Endothelial cell of umbilical vein (primary cell): ENCODE measurements at regions not wholly inside any gene's neighbourhood (a gene's known extent, or its start where the extent isn't known, plus 50 kb on each side); places are given as distances from the start of the nearest gene placed in this dataset.

Experiments used
- BruUV-seq: library from RNA; stranded (reverse); fragments of 400-500 nt; replicated peaks from 2 replicates; lab custom pipeline; 2021; lab: Mats Ljungman, UMichigan
- CTCF ChIA-PET: fragments of 300-600, 350-600 bp; sonication (Branson Sonifier 250); formaldehyde crosslinking; loops from one replicate; lab custom pipeline; 2021; ENCODE audit warnings: antibody characterized with exemption, inconsistent platforms; lab: Charles Lee
- POLR2A ChIA-PET: fragments of 300-600, 350-600 bp; sonication (Branson Sonifier 250); formaldehyde crosslinking; loops from one replicate; lab custom pipeline; 2021; ENCODE audit warnings: antibody characterized with exemption, inconsistent platforms; lab: Charles Lee
- DNase-seq: peaks from one replicate; pipeline ENCODE4 v3.0.0-alpha.2; 2011; ENCODE audit warnings: low read depth, low spot score
- FAIRE-seq: peaks from 2 replicates; lab custom pipeline; 2011; peaks lifted over from hg19 to GRCh38; lab: Jason Lieb, UNC
- H2AFZ ChIP-seq: 2 replicates; pipeline ENCODE4 v1.6.0; 2012; ENCODE audit warnings: low read depth, low read length, control low read depth, inconsistent platforms
- H3K27ac ChIP-seq: 2 replicates; pipeline ENCODE4 v1.5.1; 2011; ENCODE audit warnings: low read depth, mild to moderate bottlenecking, control low read depth, low read length, moderate library complexity; ENCODE audit not compliant: insufficient read depth
- H3K27me3 ChIP-seq, 2 experiments: 2 replicates each; pipeline versions ENCODE4 v1.6.0 to v1.6.1; 2011; ENCODE audit warnings: low read length in 2 of 2, mixed read lengths in 1 of 2; ENCODE audit not compliant: control insufficient read depth in 2 of 2, insufficient read depth in 2 of 2
- H3K36me3 ChIP-seq, 2 experiments: 2 replicates in 1 of 2; 3 replicates in 1 of 2; pipeline ENCODE4 v1.5.1; 2011; ENCODE audit warnings: low read length in 2 of 2, mild to moderate bottlenecking in 1 of 2, moderate library complexity in 1 of 2; ENCODE audit not compliant: control insufficient read depth in 2 of 2, insufficient read depth in 2 of 2; ENCODE audit errors: extremely low read depth in 1 of 2
- H3K4me1 ChIP-seq: 3 replicates; pipeline ENCODE4 v1.5.1; 2011; ENCODE audit warnings: mild to moderate bottlenecking, low read length; ENCODE audit not compliant: control insufficient read depth, insufficient read depth; ENCODE audit errors: extremely low read depth
- H3K4me2 ChIP-seq: 2 replicates; pipeline ENCODE4 v1.6.1; 2011; ENCODE audit warnings: low read length, control low read depth, mixed read lengths; ENCODE audit not compliant: insufficient read depth
- H3K4me3 ChIP-seq, 3 experiments: fragments of 200-600 bp in 1 of 3; sonication (generic), shearing (Covaris generic) in 1 of 3; replicated peaks in 1 of 3; 2 replicates each; pipeline ENCODE4 v1.5.1; 2011 to 2016; ENCODE audit warnings: control low read depth in 3 of 3, low read length in 3 of 3, mild to moderate bottlenecking in 2 of 3, inconsistent platforms in 1 of 3, low read depth in 1 of 3, moderate library complexity in 1 of 3; ENCODE audit not compliant: insufficient read depth in 1 of 3
- H3K79me2 ChIP-seq: 2 replicates; pipeline ENCODE4 v1.6.0; 2012; ENCODE audit warnings: low read length, inconsistent platforms; ENCODE audit not compliant: control insufficient read depth, insufficient read depth
- H3K9ac ChIP-seq: replicated peaks from 2 replicates; pipeline ENCODE3; 2011; ENCODE audit warnings: low read length, control low read depth; ENCODE audit not compliant: insufficient read depth; ENCODE audit errors: extremely low read depth
- H3K9me1 ChIP-seq: replicated peaks from 3 replicates; pipeline ENCODE4 v1.6.0; 2011; ENCODE audit warnings: mild to moderate bottlenecking, low read length; ENCODE audit not compliant: control insufficient read depth, insufficient read depth; ENCODE audit errors: extremely low read depth
- H3K9me3 ChIP-seq: replicated peaks from 2 replicates; pipeline ENCODE4 v1.5.1; 2012; ENCODE audit warnings: low read length, inconsistent platforms; ENCODE audit not compliant: control insufficient read depth, insufficient read depth
- H4K20me1 ChIP-seq: replicated peaks from 2 replicates; pipeline ENCODE3; 2011; ENCODE audit warnings: mild to moderate bottlenecking, low read length; ENCODE audit not compliant: control insufficient read depth, insufficient read depth; ENCODE audit errors: extremely low read depth
- EZH2 ChIP-seq: IDR thresholded peaks from 2 replicates; pipeline ENCODE4 v1.6.1; 2012; ENCODE audit warnings: borderline replicate concordance, low read depth, mild to moderate bottlenecking, moderate library complexity, low read length, inconsistent platforms; ENCODE audit not compliant: severe bottlenecking
- FOS ChIP-seq: IDR thresholded peaks from 2 replicates; pipeline ENCODE4 v1.6.1; 2011; ENCODE audit warnings: mild to moderate bottlenecking, low read length, moderate library complexity, borderline replicate concordance; ENCODE audit not compliant: insufficient read depth
- GATA2 ChIP-seq: IDR thresholded peaks from 2 replicates; pipeline ENCODE4 v1.7.0; 2011; ENCODE audit warnings: low read depth, mild to moderate bottlenecking, moderate library complexity, mixed read lengths, low read length; ENCODE audit not compliant: insufficient read length, insufficient read depth
- JUN ChIP-seq: IDR thresholded peaks from 2 replicates; pipeline ENCODE4 v1.6.1; 2011; ENCODE audit warnings: borderline replicate concordance, low read depth; ENCODE audit not compliant: insufficient read length, insufficient read depth
- MYC ChIP-seq: IDR thresholded peaks from one replicate; pipeline ENCODE4 v1.6.1; 2011; ENCODE audit warnings: mild to moderate bottlenecking, low read depth, low read length
- POLR2A ChIP-seq: IDR thresholded peaks from 2 replicates; pipeline ENCODE4 v1.6.1; 2012; ENCODE audit warnings: low read depth, mild to moderate bottlenecking, control low read depth, low read length
- POLR2AphosphoS5 ChIP-seq: IDR thresholded peaks from 2 replicates; pipeline ENCODE4 v1.6.1; 2012; ENCODE audit warnings: low read depth, mild to moderate bottlenecking, control low read depth, low read length, moderate library complexity; ENCODE audit not compliant: insufficient read depth
- dilution Hi-C: fragments of 300-500 bp; cut with MboI; formaldehyde crosslinking; loops from one replicate; pipeline ENCODE4 v1.15.0; 2019; ENCODE audit warnings: low sequenced_read_pairs; ENCODE audit not compliant: extremely low pct_ligation_motif_present
- intact Hi-C: fragments of 100-400 bp; cut with micrococcal nuclease; formaldehyde crosslinking; loops from one replicate; pipeline ENCODE4 v1.10.0; 2022
- TF ChIP-seq, protein P1 (sequence below): IDR thresholded peaks from 2 replicates; pipeline ENCODE4 v1.6.1; 2011; ENCODE audit not compliant: insufficient read depth, insufficient read length
- TF ChIP-seq, protein P2 (sequence below), 2 donors: IDR thresholded peaks; 1 replicate in 1 of 2; 2 replicates in 1 of 2; pipeline ENCODE4 v1.5.1; 2011; ENCODE audit warnings: low read length in 2 of 2, mild to moderate bottlenecking in 2 of 2, moderate library complexity in 2 of 2, control low read depth in 1 of 2, inconsistent platforms in 1 of 2, low read depth in 1 of 2; ENCODE audit not compliant: insufficient read depth in 1 of 2; ENCODE audit errors: extremely low read depth in 1 of 2

DNA sequence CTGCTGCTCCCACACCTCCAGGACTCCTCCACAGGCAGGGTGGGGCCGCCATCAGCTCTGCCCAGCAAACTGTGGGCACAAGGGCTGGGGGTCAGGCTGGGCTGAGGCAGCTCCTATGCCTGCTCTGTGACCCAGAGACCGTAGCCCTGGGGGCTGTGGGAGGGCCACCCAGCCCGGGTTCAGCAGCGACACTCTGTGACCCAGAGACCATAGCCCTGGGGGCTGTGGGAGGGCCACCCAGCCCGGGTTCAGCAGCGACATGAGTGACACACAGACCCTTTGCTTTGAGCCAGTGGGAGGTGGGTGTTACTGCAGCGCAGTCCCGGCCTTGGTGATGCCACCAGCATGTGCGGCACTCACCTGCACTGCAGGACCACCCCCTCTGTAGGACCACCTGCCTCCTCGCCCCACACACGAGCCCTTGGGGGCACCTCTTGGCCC lies 118.9 kb upstream of the LPCAT1 start:
- DNase-seq: no peak
- H3K4me2 ChIP-seq: no peak overlapping the region
- peaks cover 11 to 12% of the 10 kb centered on the region in 2 experiments for H3K27me3 ChIP-seq
- no peak overlapping the region for H3K27ac ChIP-seq
- no peaks in the 10 kb centered on the region for H3K79me2 ChIP-seq
- H3K9ac ChIP-seq: no peak overlapping the region
- no TSS peak for BruUV-seq
- no peak for FAIRE-seq
- H4K20me1 ChIP-seq: no peaks in the 10 kb centered on the region
- no peak overlapping the region for H3K4me3 ChIP-seq
- dilution Hi-C loops: no loop called here
- H3K9me3 ChIP-seq: no peaks in the 10 kb centered on the region
- no peaks in the 10 kb centered on the region for H3K9me1 ChIP-seq
- H3K36me3 ChIP-seq: no peaks in the 10 kb centered on the region
- no peaks in the 10 kb centered on the region for H3K4me1 ChIP-seq
- TF ChIP-seq GATA2 (no peak), JUN (no peak), POLR2AphosphoS5 (no peak), EZH2 (no peak), FOS (no peak), MYC (no peak), POLR2A (no peak)
- TF ChIP-seq, protein P1, sequence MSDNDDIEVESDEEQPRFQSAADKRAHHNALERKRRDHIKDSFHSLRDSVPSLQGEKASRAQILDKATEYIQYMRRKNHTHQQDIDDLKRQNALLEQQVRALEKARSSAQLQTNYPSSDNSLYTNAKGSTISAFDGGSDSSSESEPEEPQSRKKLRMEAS: no peak
- TF ChIP-seq, protein P2, sequence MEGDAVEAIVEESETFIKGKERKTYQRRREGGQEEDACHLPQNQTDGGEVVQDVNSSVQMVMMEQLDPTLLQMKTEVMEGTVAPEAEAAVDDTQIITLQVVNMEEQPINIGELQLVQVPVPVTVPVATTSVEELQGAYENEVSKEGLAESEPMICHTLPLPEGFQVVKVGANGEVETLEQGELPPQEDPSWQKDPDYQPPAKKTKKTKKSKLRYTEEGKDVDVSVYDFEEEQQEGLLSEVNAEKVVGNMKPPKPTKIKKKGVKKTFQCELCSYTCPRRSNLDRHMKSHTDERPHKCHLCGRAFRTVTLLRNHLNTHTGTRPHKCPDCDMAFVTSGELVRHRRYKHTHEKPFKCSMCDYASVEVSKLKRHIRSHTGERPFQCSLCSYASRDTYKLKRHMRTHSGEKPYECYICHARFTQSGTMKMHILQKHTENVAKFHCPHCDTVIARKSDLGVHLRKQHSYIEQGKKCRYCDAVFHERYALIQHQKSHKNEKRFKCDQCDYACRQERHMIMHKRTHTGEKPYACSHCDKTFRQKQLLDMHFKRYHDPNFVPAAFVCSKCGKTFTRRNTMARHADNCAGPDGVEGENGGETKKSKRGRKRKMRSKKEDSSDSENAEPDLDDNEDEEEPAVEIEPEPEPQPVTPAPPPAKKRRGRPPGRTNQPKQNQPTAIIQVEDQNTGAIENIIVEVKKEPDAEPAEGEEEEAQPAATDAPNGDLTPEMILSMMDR (IDR thresholded peaks at IDR 0.05; ENCODE audit: extremely low read depth in 1 of 2, insufficient read depth in 1 of 2, low read depth in 1 of 2, low read length in 2 of 2): no peak
- ChIA-PET POLR2A (no interaction called here), CTCF (interaction anchor here (1.0 to 1.9 kb wide), 4 partner anchors 19 to 475 kb away, joined by 3 to 11 read pairs (median 4); no protein-coding TSS in a partner anchor)
- intact Hi-C loops: loop anchor here (5.0 kb wide), 1 partner anchor 720 kb away; no protein-coding TSS in a partner anchor
- no peak overlapping the region for H2AFZ ChIP-seq
